GM21360 (cell line): ENCODE measurements at regions not wholly inside any gene's neighbourhood (a gene's known extent, or its start where the extent isn't known, plus 50 kb on each side); places are given as distances from the start of the nearest gene placed in this dataset.
"Not testable (repeated sequence)": the region's sequence is repeated elsewhere in the genome, so short reads cannot be mapped to it uniquely, and the experiment has no call there.

ENCODE experiments used
- ATAC-seq: cut with Tn5 transposase; IDR thresholded peaks from one replicate; pipeline ENCODE4 v1.9.1; 2021; ENCODE audit warnings: mild to moderate bottlenecking, moderate library complexity; ENCODE audit not compliant: unreplicated experiment

GRCh38 chr10:28188526-28188925 lies 114.3 kb downstream of the MPP7 start:
- no peak for ATAC-seq

GRCh38 chr10:28186887-28187578 lies 115.8 kb downstream of the MPP7 start:
- no peak for ATAC-seq

- no peak for ATAC-seq
Observed at GRCh38 chr10:28186461-28186860, 116.4 kb downstream of the MPP7 start.

DNA sequence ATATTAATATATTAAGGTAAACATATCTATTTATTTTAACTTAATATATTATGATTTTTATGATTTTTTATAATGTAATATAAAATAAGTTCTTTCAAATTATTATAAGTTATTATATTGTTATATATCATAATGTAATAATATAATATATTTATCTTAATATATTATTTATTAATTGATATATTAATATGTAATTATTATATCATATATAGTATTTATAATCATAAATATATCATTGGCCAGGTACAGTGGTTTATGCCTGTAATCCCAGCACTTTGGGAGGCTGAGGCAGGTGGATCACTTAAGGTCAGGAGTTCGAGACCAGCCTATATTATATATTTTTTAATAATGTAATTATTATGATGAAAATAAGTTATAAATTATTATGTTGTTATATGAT lies 118.1 kb downstream of the MPP7 start:
- no peak for ATAC-seq

DNA sequence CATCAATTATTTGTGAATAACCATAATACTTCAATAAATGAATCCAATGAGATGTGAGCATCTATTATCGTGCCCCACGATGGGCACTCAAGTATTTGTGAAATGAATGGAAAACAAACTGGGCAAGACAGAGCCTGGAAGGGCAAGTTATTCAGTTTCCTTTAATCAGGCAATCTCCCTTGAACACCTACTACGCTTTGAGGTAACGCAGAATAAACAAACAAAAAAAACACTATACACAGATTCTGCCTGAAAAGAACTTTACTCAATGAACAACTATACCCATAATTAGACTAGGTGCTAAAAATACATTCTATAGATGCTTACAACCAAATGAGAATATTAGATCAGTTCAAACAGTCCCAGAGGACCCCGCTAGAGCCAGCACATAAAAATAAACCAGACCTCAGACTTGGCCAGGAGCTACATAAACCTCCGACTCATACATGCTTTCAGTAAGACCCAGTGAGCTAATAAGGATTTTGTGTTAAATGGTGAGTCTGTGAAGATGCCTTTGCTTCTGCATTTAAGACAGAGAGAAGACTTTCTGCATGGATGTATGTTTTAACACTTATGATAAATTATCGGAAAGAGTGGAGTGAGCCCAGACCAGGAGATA lies 121.3 kb downstream of the MPP7 start:
- ATAC-seq, result no peak

GRCh38 chr10:28180654-28181053 lies 122.2 kb downstream of the MPP7 start:
- ATAC-seq, result no peak

DNA sequence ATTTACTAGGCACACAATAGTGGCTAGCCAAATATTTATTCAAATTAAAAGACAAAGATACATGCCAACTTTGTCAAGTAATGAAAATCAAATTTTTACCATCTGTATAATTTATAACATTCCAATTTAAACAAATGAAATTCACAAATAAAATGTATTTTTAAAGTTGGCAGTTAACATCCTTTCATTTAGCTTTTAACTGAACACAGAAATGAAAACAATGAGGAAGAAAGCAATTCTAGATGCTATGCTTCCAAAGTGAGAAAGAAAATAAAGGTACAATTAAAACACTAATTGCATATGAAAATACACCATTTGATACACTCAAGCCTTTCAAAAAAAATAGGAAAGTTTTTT lies 123.1 kb downstream of the MPP7 start:
- ATAC-seq, result no peak

DNA sequence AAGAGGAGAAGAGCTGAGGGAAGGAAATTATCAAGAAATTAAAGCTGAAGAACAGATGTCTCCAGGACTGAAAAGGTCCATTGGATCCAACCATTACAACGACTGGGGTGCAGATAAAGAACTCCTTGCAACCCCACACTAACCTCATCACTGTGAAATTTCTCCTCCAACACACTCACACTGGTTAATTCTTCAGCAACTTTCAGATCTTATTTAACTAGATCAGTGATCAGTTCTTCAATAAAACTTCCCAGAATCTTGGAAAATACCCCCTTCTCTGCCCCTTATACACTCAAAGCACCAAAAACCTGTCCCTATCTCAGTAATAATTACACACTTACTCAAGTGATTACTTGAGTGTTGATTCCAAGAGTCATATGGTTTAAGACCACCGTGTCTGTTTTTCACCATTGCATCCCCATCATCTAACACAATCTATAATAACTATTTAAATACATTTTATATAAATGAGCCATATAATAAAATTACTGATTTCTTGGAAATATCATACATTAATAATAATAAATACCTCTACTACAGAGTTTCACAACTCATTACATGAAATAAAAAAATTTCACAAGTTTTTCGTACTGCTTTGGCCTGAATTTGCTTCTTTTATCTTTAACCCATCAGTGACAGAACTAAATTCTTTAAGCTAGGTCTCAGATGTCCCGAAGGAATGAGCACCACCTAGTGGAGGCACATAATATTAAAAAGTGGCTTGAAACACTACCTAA lies 123.7 kb downstream of the MPP7 start:
- ATAC-seq, result no peak

GRCh38 chr10:28177944-28178637 lies 124.8 kb downstream of the MPP7 start:
- ATAC-seq, result peak; percentile 55

DNA sequence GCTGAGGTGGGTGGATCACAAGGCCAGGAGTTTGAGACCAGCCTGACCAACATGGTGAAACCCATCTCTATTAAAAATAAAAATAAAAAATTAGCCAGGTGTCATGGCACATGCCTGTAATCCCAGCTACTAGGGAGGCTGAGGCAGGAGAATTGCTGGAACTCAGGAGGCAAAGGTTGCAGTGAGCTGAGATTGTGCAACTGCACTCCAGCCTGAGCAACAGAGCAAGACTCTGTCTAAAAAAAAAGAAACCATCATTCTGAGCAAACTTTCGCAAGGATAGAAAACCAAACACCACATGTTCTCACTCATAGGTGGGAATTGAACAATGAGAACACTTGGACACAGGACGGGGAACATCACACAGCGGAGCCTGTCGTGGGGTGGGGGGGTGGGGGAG lies 126.4 kb downstream of the MPP7 start:
- ATAC-seq, result not testable (repeated sequence)

- no peak for ATAC-seq
Observed at GRCh38 chr10:28172223-28172610, 130.6 kb downstream of the MPP7 start.

GRCh38 chr10:28171468-28172222 lies 131.2 kb downstream of the MPP7 start:
- no peak for ATAC-seq

DNA sequence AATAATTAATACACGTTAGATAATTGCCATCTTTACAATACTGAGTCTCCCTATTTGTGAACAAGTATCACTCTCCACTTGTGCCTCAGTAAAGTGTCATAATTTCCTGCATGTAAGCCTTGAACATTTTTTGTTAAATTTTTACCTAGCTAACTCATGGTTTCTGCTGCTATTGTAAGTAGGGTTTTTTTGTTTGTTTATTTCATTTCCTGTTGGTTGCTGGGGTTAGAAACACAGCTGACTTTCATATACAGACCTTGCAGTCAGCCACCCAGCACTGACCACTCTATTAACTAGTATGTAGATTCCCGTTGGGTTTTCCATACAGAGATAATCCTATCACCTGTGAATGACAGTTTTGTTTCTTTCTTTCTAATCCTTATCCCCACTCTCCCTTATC lies 133.3 kb downstream of the MPP7 start:
- ATAC-seq, result no peak

- no peak for ATAC-seq
Observed at GRCh38 chr10:28160866-28161405, 141.9 kb downstream of the MPP7 start.

GRCh38 chr10:28157379-28157778 lies 145.5 kb downstream of the MPP7 start:
- ATAC-seq, result no peak

DNA sequence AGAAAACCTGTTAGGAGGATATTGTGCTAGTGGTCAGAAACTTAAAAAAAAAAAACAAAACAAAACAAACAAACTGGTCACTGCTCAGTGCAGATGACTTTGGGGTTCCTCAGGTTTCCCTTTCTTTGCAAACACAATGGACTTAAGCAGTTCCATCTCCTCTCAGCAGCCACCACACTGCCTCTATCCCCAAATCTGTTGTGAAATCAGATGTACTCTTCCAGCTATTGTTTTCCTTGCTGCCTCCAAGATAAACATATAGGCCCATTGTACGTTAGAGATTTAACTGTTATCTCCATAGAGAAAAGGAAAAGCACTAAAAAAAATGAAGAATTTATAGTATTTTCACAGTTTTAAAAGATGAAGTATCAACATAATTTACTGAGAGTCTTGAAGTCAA lies 147.1 kb downstream of the MPP7 start:
- no peak for ATAC-seq

DNA sequence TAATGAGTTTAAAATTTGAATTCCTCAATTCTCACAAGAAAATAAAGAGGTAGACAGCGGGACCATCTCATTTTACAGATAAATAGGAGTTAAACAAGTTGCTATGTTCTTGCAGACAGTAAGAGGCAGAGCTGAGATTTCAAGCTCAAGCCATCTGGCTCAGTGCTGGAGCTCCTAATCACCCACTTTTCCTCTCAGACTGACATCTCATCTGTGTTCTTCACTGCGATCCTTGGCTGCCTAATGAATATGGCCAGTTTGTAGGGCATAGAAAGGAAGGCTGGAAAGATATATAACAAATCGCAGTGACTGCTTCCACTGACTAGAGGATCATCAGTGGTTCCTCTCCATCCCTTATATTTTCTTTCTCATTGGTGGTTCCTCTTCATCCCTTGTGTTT lies 151.2 kb downstream of the MPP7 start:
- no peak for ATAC-seq

DNA sequence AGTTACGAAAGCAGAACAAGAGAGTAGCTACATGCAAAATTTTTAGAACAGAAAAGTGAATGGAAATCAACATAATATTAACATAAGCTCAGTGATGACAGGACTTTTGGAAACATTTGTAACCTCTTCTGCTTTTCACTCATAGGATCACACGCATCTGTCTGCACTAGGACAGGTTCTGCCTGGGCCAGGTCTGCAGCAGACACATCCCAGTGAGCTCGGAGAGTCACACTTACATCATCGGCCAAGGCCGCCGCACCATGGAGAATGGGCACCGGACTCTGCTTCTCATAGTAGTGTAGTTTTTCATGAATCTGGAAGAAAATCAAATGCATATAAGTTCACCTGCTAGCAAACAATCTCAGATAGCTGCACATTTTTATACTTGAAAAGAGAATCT lies 150.9 kb upstream of the ODAD2 start:
- ATAC-seq, result no peak

DNA sequence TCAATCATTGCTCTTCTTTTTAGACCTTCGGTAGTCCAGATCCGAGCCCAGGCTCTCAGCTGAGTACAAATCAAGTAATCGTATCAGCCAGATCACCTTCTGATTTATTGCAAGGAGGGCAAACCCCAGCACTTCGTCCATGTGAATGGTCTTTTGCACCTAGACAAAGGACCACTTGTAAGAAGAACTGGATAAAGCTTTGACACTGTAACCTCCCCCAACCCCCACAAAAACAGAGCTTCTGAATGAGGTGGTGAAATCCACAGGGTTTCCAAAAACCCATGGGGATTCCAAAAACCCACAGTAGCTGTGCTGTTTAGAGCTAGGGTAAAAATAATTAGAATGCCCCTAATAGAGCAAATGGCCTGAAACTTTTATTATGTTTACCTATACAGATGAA lies 148.8 kb upstream of the ODAD2 start:
- no peak for ATAC-seq

DNA sequence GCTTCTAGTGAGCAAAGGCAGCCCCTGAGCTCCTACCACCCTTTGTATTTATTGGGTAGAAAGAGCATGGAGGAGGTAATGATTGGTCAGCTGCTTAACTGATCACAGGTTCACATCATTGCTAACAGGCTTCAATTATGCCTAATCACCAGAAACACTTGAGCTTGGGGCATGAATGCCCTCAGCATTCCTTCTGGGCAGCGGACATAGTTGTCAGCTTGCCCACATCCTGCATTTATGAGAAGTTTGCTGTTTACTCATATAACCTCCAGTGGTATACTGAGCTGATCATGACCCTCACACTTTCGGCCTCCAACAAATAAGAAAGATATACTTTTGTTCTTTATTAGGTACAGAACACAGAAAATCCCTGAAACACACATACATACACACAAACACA lies 140.3 kb upstream of the ODAD2 start:
- no peak for ATAC-seq
